Adrenal gland (tissue), 9 donors: ENCODE measurements at regions not wholly inside any gene's neighbourhood (a gene's known extent, or its start where the extent isn't known, plus 50 kb on each side); places are given as distances from the start of the nearest gene placed in this dataset.

ENCODE experiments used
- DNase-seq, 7 donors: peaks; one replicate each; pipeline ENCODE4 v3.0.0-alpha.2; 2019 to 2020
- H3K27ac ChIP-seq, 5 donors: fragments of 200-600 bp; sonication (generic) in 4 of 5; 1 replicate in 3 of 5; 2 replicates in 2 of 5; pipeline versions ENCODE4 v1.5.1 to v1.8.0; 2016 to 2020; ENCODE audit warnings: mild to moderate bottlenecking in 1 of 5
- H3K27me3 ChIP-seq: fragments of 200-600 bp; 2 replicates; pipeline ENCODE4 v1.8.0; 2021
- H3K36me3 ChIP-seq, 2 donors: fragments of 200-600 bp; replicated peaks in 1 of 2; 1 replicate in 1 of 2; 2 replicates in 1 of 2; pipeline versions ENCODE4 v1.5.1 to v1.8.0; 2018 to 2022
- H3K4me1 ChIP-seq, 2 donors: fragments of 200-600 bp; replicated peaks in 1 of 2; 1 replicate in 1 of 2; 2 replicates in 1 of 2; pipeline versions ENCODE4 v1.5.1 to v1.8.0; 2018 to 2021
- H3K4me3 ChIP-seq, 4 donors: fragments of 200-600 bp; sonication (generic) in 3 of 4; one replicate each; pipeline ENCODE4 v1.5.1; 2016 to 2018
- H3K9me3 ChIP-seq, 3 donors: fragments of 200-600 bp; sonication (generic) in 1 of 3; replicated peaks in 1 of 3; 1 replicate in 2 of 3; 2 replicates in 1 of 3; pipeline versions ENCODE4 v1.5.1 to v1.8.0; 2016 to 2021
- POLR2A ChIP-seq, 2 donors: fragments of 450-650 bp; IDR thresholded peaks; one replicate each; pipeline ENCODE4 v1.6.1; 2017; ENCODE audit warnings: antibody characterized with exemption in 2 of 2, mild to moderate bottlenecking in 2 of 2, moderate library complexity in 1 of 2
- WGBS, 4 donors: extraction: QIAGEN DNeasy Blood & Tissue Kit in 2 of 4; methylation state at CpG; one replicate each; pipeline versions ENCODE4 v1.1.5 to v1.1.7; 2013 to 2017; 5-methylcytosine and 5-hydroxymethylcytosine counted together
- intact Hi-C, 2 donors: fragments of 100-400 bp; cut with DNase I; formaldehyde crosslinking; loops; one replicate each; pipeline versions ENCODE4 v1.14.1 to v1.15.0; 2022 to 2023
- TF ChIP-seq, protein P1 (sequence below), 6 experiments: fragments of 450-650 bp in 4 of 6; fragments of 200-600 bp in 2 of 6; sonication (generic) in 1 of 6; IDR thresholded peaks; 1 replicate in 5 of 6; 2 replicates in 1 of 6; pipeline versions ENCODE4 v1.5.1 to v1.8.0; 2016 to 2021; ENCODE audit warnings: antibody characterized with exemption in 6 of 6, mild to moderate bottlenecking in 2 of 6, moderate library complexity in 1 of 6
- donor health status: healthy with polysubstance abuse.
- donor health status: Bipolar disorder and iron deficiency.
- donor health status: DM: yes; HTN: yes; CAD: no.
- donor health status: DM: no; HTN: no; CAD: no.
- donor health status: DM: no; HTN: no; CAD: no.

DNA sequence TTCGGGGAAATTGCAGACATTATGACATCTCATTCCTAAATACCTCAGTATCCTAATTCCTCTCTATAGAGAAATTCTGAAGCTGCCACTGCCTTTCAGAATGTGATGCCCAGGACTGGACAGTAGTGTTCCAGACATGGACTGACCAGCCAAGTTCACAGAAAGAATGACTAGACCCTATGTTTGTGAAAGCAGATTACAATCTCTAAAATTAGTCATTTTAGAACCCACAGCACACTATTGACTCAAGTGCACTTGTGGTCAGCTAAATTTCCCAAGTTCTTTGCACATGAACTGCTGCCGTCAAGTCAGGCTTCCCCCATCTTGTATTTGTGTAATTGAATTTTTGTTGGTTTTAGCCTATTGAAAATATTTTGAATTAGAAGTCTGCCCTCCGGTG lies 81.0 kb upstream of the ESX1 start:
- Histone ChIP-seq H3K9me3 (no peaks in the 10 kb centered on the region), H3K4me1 (no peaks in the 10 kb centered on the region), H3K27me3 (peaks cover 14% of the 10 kb centered on the region), H3K36me3 (no peaks in the 10 kb centered on the region), H3K4me3 (no peak overlapping the region), H3K27ac (no peak overlapping the region)
- intact Hi-C loops: no loop called here
- TF ChIP-seq POLR2A (IDR thresholded peaks at IDR 0.05): no peak
- TF ChIP-seq, protein P1, sequence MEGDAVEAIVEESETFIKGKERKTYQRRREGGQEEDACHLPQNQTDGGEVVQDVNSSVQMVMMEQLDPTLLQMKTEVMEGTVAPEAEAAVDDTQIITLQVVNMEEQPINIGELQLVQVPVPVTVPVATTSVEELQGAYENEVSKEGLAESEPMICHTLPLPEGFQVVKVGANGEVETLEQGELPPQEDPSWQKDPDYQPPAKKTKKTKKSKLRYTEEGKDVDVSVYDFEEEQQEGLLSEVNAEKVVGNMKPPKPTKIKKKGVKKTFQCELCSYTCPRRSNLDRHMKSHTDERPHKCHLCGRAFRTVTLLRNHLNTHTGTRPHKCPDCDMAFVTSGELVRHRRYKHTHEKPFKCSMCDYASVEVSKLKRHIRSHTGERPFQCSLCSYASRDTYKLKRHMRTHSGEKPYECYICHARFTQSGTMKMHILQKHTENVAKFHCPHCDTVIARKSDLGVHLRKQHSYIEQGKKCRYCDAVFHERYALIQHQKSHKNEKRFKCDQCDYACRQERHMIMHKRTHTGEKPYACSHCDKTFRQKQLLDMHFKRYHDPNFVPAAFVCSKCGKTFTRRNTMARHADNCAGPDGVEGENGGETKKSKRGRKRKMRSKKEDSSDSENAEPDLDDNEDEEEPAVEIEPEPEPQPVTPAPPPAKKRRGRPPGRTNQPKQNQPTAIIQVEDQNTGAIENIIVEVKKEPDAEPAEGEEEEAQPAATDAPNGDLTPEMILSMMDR (IDR thresholded peaks at IDR 0.05): no peak
- WGBS, 4 donors: 76 to 87% (median 82%) methylated on average over 3 of the region's 3 CpGs
- DNase-seq: no peak

DNA sequence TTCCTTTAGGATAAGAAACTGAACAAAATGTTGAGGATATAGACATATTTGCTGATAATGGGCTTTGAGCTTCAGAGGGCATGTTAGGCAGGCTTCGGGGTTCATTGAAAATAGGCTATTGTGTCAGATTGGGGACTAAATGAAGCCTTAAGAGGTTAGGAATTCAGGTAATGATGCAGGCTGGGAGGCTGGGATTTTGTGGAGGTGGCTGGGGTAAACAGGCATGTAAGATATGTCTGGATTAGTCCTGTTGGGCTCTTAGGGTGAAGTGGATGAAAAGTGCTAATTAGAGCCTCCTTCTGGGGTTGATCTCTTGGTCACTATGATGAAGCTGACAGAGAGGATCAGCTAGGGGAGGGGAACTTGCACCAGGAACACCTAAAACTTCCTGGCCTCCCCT lies 80.2 kb upstream of the ESX1 start:
- Histone ChIP-seq H3K9me3 (no peaks in the 10 kb centered on the region), H3K27ac (no peak overlapping the region), H3K27me3 (peaks cover 14% of the 10 kb centered on the region), H3K36me3 (no peaks in the 10 kb centered on the region), H3K4me1 (no peaks in the 10 kb centered on the region), H3K4me3 (no peak overlapping the region)
- TF ChIP-seq POLR2A (IDR thresholded peaks at IDR 0.05): no peak
- DNase-seq: no peak
- 59 to 83% (median 80%) methylated on average over 1 of the region's 1 CpG for WGBS, 4 donors
- intact Hi-C loops: no loop called here

DNA sequence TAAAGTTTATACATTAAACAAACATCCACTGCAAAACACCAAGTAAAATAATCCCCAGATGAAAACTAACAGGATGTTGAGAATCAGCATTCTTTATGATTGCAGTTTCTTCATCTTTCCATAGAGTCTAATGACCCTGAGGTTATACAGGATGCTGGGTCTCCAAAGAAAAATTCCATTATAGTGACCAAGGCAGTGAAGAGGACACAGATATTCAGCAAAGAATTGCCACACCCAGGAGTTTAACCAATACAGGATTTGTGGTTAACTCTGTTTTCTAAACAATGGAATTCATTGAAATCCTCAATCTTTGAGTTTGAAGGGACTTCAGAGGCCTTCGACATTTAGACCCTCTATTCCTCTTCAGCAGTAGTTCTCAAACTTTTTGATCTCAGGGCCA lies 76.2 kb upstream of the ESX1 start:
- no peaks in the 10 kb centered on the region for H3K4me1 ChIP-seq
- no peak overlapping the region for H3K4me3 ChIP-seq
- intact Hi-C loops: no loop called here
- no peak for DNase-seq
- H3K9me3 ChIP-seq: no peaks in the 10 kb centered on the region
- no peak overlapping the region for H3K27ac ChIP-seq
- no peaks in the 10 kb centered on the region for H3K36me3 ChIP-seq
- H3K27me3 ChIP-seq: peaks cover 11% of the 10 kb centered on the region
- TF ChIP-seq, protein P1 (IDR thresholded peaks at IDR 0.05): no peak
- TF ChIP-seq POLR2A (IDR thresholded peaks at IDR 0.05): no peak
- 62 to 92% (median 81%) methylated on average over 1 of the region's 1 CpG for WGBS, 4 donors

DNA sequence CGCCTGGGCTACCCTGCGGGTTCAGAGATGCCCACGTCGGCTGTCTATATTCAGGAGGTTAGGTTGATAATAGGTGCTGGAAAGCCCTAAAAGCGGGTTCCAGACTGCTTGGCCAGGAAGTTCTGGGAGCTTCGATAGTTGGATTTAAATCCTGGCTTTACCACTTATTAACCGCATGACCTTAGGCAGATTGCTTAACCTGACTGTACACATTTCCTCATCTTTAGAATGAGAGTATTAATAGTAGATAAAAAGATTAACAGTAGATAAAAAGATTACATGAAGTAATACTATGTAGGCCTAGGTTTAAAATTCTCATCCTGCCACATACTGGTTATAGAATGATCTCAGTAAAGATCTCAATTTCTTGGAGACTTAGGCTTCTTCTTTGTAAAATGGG lies 75.0 kb upstream of the ESX1 start:
- 87 to 93% (median 93%) methylated on average over 7 of the region's 7 CpGs for WGBS, 4 donors
- no peak for DNase-seq
- Histone ChIP-seq H3K4me3 (no peak overlapping the region), H3K27me3 (peaks cover 10% of the 10 kb centered on the region), H3K4me1 (no peaks in the 10 kb centered on the region), H3K27ac (no peak overlapping the region), H3K36me3 (no peaks in the 10 kb centered on the region), H3K9me3 (no peaks in the 10 kb centered on the region)
- no peak for TF ChIP-seq POLR2A (IDR thresholded peaks at IDR 0.05)
- TF ChIP-seq, protein P1 (IDR thresholded peaks at IDR 0.05): no peak
- intact Hi-C loops: no loop called here

DNA sequence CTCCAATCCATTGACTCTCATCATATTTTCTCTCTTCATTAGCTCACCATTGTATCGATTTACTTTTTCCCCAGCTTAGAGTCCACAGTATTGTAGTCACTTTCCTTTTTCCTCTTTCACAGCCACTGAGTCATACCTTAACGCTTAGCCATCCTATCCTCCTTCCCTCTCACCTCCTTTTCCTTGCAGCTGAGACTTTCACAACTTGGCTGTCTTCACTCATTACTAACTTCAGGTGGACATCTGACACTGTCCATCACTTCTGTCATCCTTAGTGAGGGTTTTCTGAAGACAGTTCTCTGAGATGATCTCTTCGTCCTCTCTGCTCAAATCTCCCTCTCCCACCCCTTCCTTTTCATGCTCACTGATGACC lies 70.5 kb upstream of the ESX1 start:
- H3K36me3 ChIP-seq: no peaks in the 10 kb centered on the region

More for the DNA sequence above, 70.5 kb upstream of the ESX1 start:
- TF ChIP-seq, protein P1 (IDR thresholded peaks at IDR 0.05): no peak
- no peak for TF ChIP-seq POLR2A (IDR thresholded peaks at IDR 0.05)
- no peak for DNase-seq
- Histone ChIP-seq H3K4me3 (no peak overlapping the region), H3K27me3 (peaks cover 12% of the 10 kb centered on the region), H3K9me3 (no peaks in the 10 kb centered on the region), H3K4me1 (no peaks in the 10 kb centered on the region), H3K27ac (no peak overlapping the region)
- intact Hi-C loops: no loop called here
- WGBS, 4 donors: 64 to 76% (median 73%) methylated on average over 3 of the region's 3 CpGs
